ENCODE measurements at regions not wholly inside any gene's neighbourhood (a gene's known extent, or its start where the extent isn't known, plus 50 kb on each side); places are given as distances from the start of the nearest gene placed in this dataset.

GRCh38 chr15:97210277-97210676 is 750.2 kb upstream of the ARRDC4 start:
- Histone ChIP-seq H3K27me3 (ENCODE audit: insufficient read depth, low read depth) (no peaks in the 10 kb centered on the region), H2AFZ (ENCODE audit: low read depth) (no peak overlapping the region), H3K4me2 (no peak overlapping the region), H3K36me3 (ENCODE audit: insufficient read depth) (no peaks in the 10 kb centered on the region), H3K79me2 (ENCODE audit: insufficient read depth, low read depth) (no peaks in the 10 kb centered on the region), H3K27ac (no peak overlapping the region), H4K20me1 (ENCODE audit: insufficient read depth) (no peaks in the 10 kb centered on the region), H3K9ac (no peak overlapping the region), H3K4me3 (IDR thresholded peaks at IDR 0.05; ENCODE audit: insufficient read depth, low read depth, low read length) (no peak overlapping the region), H3K4me1 (ENCODE audit: low read depth, poor library complexity, severe bottlenecking) (no peaks in the 10 kb centered on the region)
- TF ChIP-seq, protein P1, sequence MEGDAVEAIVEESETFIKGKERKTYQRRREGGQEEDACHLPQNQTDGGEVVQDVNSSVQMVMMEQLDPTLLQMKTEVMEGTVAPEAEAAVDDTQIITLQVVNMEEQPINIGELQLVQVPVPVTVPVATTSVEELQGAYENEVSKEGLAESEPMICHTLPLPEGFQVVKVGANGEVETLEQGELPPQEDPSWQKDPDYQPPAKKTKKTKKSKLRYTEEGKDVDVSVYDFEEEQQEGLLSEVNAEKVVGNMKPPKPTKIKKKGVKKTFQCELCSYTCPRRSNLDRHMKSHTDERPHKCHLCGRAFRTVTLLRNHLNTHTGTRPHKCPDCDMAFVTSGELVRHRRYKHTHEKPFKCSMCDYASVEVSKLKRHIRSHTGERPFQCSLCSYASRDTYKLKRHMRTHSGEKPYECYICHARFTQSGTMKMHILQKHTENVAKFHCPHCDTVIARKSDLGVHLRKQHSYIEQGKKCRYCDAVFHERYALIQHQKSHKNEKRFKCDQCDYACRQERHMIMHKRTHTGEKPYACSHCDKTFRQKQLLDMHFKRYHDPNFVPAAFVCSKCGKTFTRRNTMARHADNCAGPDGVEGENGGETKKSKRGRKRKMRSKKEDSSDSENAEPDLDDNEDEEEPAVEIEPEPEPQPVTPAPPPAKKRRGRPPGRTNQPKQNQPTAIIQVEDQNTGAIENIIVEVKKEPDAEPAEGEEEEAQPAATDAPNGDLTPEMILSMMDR (conservative IDR thresholded peaks at IDR 0.05; ENCODE audit: low read depth, low read length): no peak

DNA sequence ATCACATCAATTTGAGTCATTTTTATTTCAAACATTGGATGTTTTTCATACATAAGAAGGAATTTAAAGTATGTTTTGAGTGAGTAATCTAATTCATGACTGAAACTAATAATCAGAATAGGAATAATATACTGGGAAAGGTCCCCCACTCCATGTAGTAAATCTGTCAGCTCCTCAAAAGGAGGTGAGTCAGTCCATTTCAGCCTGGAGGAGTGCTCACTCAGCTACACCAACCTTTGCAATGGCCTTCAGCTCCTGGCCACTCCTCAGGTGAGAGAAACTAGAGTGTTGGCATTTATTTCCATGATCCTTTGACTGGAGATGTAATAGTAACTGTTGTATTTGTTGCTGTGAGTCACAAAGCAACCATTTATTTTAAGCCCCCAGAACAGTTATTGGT is 744.9 kb upstream of the ARRDC4 start:
- no peak overlapping the region for H3K4me2 ChIP-seq
- H3K9ac ChIP-seq: no peak overlapping the region
- no peak overlapping the region for H2AFZ ChIP-seq (ENCODE audit: low read depth)
- no peak overlapping the region for H3K4me3 ChIP-seq (IDR thresholded peaks at IDR 0.05; ENCODE audit: insufficient read depth, low read depth, low read length)
- no peak overlapping the region for H3K27ac ChIP-seq
- no peaks in the 10 kb centered on the region for H3K79me2 ChIP-seq (ENCODE audit: insufficient read depth, low read depth)
- H4K20me1 ChIP-seq (ENCODE audit: insufficient read depth): no peaks in the 10 kb centered on the region
- TF ChIP-seq, protein P1 (conservative IDR thresholded peaks at IDR 0.05; ENCODE audit: low read depth, low read length): no peak
- no peaks in the 10 kb centered on the region for H3K27me3 ChIP-seq (ENCODE audit: insufficient read depth, low read depth)
- no peaks in the 10 kb centered on the region for H3K4me1 ChIP-seq (ENCODE audit: low read depth, poor library complexity, severe bottlenecking)
- H3K36me3 ChIP-seq (ENCODE audit: insufficient read depth): no peaks in the 10 kb centered on the region

DNA sequence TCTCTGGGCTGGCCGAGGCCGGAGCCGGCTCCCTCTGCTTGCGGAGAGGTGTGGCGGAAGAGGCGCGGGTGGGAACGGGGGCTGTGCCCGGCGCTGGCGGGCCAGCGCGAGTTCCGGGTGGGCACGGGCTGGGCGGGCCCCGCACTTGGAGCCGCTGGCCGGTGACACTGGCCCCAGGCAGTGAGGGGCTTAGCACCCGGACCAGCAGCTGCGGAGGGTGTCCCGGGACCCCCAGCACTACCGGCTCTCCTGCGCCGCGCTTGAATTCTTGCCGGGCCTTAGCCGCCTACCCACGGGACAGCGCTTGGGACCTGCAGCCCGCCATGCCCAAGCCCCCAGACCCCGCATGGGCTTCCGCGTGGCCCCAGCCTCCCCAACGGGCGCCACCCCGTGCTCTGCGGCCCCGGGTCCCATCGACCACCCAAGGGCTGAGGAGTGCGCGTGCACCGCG is 736.3 kb upstream of the ARRDC4 start:
- H3K4me2 ChIP-seq: no peak overlapping the region
- H3K27ac ChIP-seq: no peak overlapping the region
- no peak overlapping the region for H3K4me3 ChIP-seq (IDR thresholded peaks at IDR 0.05; ENCODE audit: insufficient read depth, low read depth, low read length)
- no peaks in the 10 kb centered on the region for H4K20me1 ChIP-seq (ENCODE audit: insufficient read depth)
- TF ChIP-seq, protein P1 (conservative IDR thresholded peaks at IDR 0.05; ENCODE audit: low read depth, low read length): no peak
- no peaks in the 10 kb centered on the region for H3K36me3 ChIP-seq (ENCODE audit: insufficient read depth)
- no peaks in the 10 kb centered on the region for H3K27me3 ChIP-seq (ENCODE audit: insufficient read depth, low read depth)
- H3K4me1 ChIP-seq (ENCODE audit: low read depth, poor library complexity, severe bottlenecking): no peaks in the 10 kb centered on the region
- no peak overlapping the region for H3K9ac ChIP-seq
- no peak overlapping the region for H2AFZ ChIP-seq (ENCODE audit: low read depth)
- H3K79me2 ChIP-seq (ENCODE audit: insufficient read depth, low read depth): no peaks in the 10 kb centered on the region

GRCh38 chr15:97234851-97235610 is 725.5 kb upstream of the ARRDC4 start:
- Histone ChIP-seq H3K36me3 (ENCODE audit: insufficient read depth) (no peaks in the 10 kb centered on the region), H2AFZ (ENCODE audit: low read depth) (no peak overlapping the region), H3K4me3 (IDR thresholded peaks at IDR 0.05; ENCODE audit: insufficient read depth, low read depth, low read length) (no peak overlapping the region), H3K27ac (no peak overlapping the region), H3K4me2 (no peak overlapping the region), H4K20me1 (ENCODE audit: insufficient read depth) (no peaks in the 10 kb centered on the region), H3K9ac (no peak overlapping the region), H3K79me2 (ENCODE audit: insufficient read depth, low read depth) (no peaks in the 10 kb centered on the region), H3K4me1 (ENCODE audit: low read depth, poor library complexity, severe bottlenecking) (no peaks in the 10 kb centered on the region), H3K27me3 (ENCODE audit: insufficient read depth, low read depth) (no peaks in the 10 kb centered on the region)
- TF ChIP-seq, protein P1 (conservative IDR thresholded peaks at IDR 0.05; ENCODE audit: low read depth, low read length): peak; percentile 96

All from KMS-11 (cell line).